ENCODE measurements at regions not wholly inside any gene's neighbourhood (a gene's known extent, or its start where the extent isn't known, plus 50 kb on each side); places are given as distances from the start of the nearest gene placed in this dataset.

DNA sequence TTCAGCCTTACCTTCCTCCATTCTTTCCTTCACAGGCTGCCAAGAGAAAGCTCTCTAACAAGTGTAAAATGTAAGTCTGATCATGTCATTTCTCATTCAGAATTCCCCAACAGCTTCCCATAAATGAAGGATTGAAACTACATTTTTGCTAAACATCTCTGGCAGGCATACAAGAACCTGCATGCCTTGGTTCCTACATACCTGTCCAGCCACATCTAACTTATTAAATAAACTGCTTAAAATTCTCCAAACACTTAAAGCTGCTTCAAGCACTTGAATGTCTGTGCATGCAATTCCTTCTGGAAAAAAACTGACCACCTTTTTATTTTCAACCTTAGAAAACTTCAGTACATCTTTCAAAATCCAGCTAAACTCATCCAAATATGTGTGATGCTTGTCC is 84.4 kb upstream of the DCN start:
- no peak overlapping the region for H3K27ac Mint-ChIP-seq (ENCODE audit: low read depth, unreplicated experiment)
- H3K36me3 Mint-ChIP-seq (ENCODE audit: insufficient read depth, unreplicated experiment), result no peaks in the 10 kb centered on the region
- ChIA-PET CTCF (no interaction called here), POLR2A (interaction anchor here (1.2 kb wide), 1 partner anchor 10 kb away, joined by 6 read pairs; no protein-coding TSS in a partner anchor)
- intact Hi-C loops (cut with micrococcal nuclease), result no loop called here
- no TSS peak for BruUV-seq (replicated peaks)
- H3K4me1 Mint-ChIP-seq (ENCODE audit: insufficient read depth, unreplicated experiment), result no peaks in the 10 kb centered on the region
- H3K9me3 Mint-ChIP-seq (ENCODE audit: unreplicated experiment), result no peaks in the 10 kb centered on the region
- no peak overlapping the region for H3K4me3 Mint-ChIP-seq (ENCODE audit: unreplicated experiment)
- no peak for DNase-seq (ENCODE audit: unreplicated experiment)
- TF ChIP-seq CTCF (IDR thresholded peaks at IDR 0.05; ENCODE audit: unreplicated experiment), result no peak
- H3K27me3 Mint-ChIP-seq (ENCODE audit: insufficient read depth, unreplicated experiment), result peaks cover 75% of the 10 kb centered on the region

- intact Hi-C loops (cut with micrococcal nuclease), result no loop called here
- Mint-ChIP-seq H3K27me3 (ENCODE audit: insufficient read depth, unreplicated experiment) (peaks cover 75% of the 10 kb centered on the region), H3K4me3 (ENCODE audit: unreplicated experiment) (no peak overlapping the region), H3K27ac (ENCODE audit: low read depth, unreplicated experiment) (no peak overlapping the region), H3K9me3 (ENCODE audit: unreplicated experiment) (no peaks in the 10 kb centered on the region), H3K36me3 (ENCODE audit: insufficient read depth, unreplicated experiment) (no peaks in the 10 kb centered on the region), H3K4me1 (ENCODE audit: insufficient read depth, unreplicated experiment) (no peaks in the 10 kb centered on the region)
- no TSS peak for BruUV-seq (replicated peaks)
- no peak for TF ChIP-seq CTCF (IDR thresholded peaks at IDR 0.05; ENCODE audit: unreplicated experiment)
- no peak for DNase-seq (ENCODE audit: unreplicated experiment)
- ChIA-PET POLR2A (interaction anchor here (0.7 kb wide), 1 partner anchor 291 kb away, joined by 3 read pairs; no protein-coding TSS in a partner anchor), CTCF (no interaction called here)
These were observed 81.6 kb upstream of the DCN start for GRCh38 chr12:91264178-91264577.

- no peak for TF ChIP-seq CTCF (IDR thresholded peaks at IDR 0.05; ENCODE audit: unreplicated experiment)
- BruUV-seq (replicated peaks), result no TSS peak
- ChIA-PET CTCF (interaction anchor here (0.6 kb wide), 1 partner anchor 15 kb away, joined by 4 read pairs; no protein-coding TSS in a partner anchor), POLR2A (no interaction called here)
- Mint-ChIP-seq H3K36me3 (ENCODE audit: insufficient read depth, unreplicated experiment) (no peaks in the 10 kb centered on the region), H3K4me3 (ENCODE audit: unreplicated experiment) (no peak overlapping the region), H3K27me3 (ENCODE audit: insufficient read depth, unreplicated experiment) (peaks cover 79% of the 10 kb centered on the region), H3K4me1 (ENCODE audit: insufficient read depth, unreplicated experiment) (no peaks in the 10 kb centered on the region), H3K9me3 (ENCODE audit: unreplicated experiment) (no peaks in the 10 kb centered on the region), H3K27ac (ENCODE audit: low read depth, unreplicated experiment) (no peak overlapping the region)
- DNase-seq (ENCODE audit: unreplicated experiment), result no peak
- intact Hi-C loops (cut with micrococcal nuclease), result no loop called here
These were observed 79.4 kb upstream of the DCN start for GRCh38 chr12:91261820-91262676.

GRCh38 chr12:91256411-91256810 is 73.8 kb upstream of the DCN start:
- H3K4me1 Mint-ChIP-seq (ENCODE audit: insufficient read depth, unreplicated experiment), result no peaks in the 10 kb centered on the region
- BruUV-seq (replicated peaks), result no TSS peak
- H3K36me3 Mint-ChIP-seq (ENCODE audit: insufficient read depth, unreplicated experiment), result no peaks in the 10 kb centered on the region
- no peaks in the 10 kb centered on the region for H3K9me3 Mint-ChIP-seq (ENCODE audit: unreplicated experiment)
- ChIA-PET POLR2A (interaction anchor here (1.6 kb wide), 1 partner anchor 10 kb away, joined by 6 read pairs; no protein-coding TSS in a partner anchor), CTCF (no interaction called here)
- intact Hi-C loops (cut with micrococcal nuclease), result no loop called here
- no peak overlapping the region for H3K4me3 Mint-ChIP-seq (ENCODE audit: unreplicated experiment)
- peaks cover 70% of the 10 kb centered on the region for H3K27me3 Mint-ChIP-seq (ENCODE audit: insufficient read depth, unreplicated experiment)
- H3K27ac Mint-ChIP-seq (ENCODE audit: low read depth, unreplicated experiment), result no peak overlapping the region
- TF ChIP-seq CTCF (IDR thresholded peaks at IDR 0.05; ENCODE audit: unreplicated experiment), result no peak
- DNase-seq (ENCODE audit: unreplicated experiment), result no peak

Measured in MCF 10A (cell line).